ENCODE measurements at regions not wholly inside any gene's neighbourhood (a gene's known extent, or its start where the extent isn't known, plus 50 kb on each side); places are given as distances from the start of the nearest gene placed in this dataset.
"Not testable (repeated sequence)": the region's sequence is repeated elsewhere in the genome, so short reads cannot be mapped to it uniquely, and the experiment has no call there.

- peak; percentile 92 for DNase-seq (ENCODE audit: low spot score)
Measured at GRCh38 chr15:77944002-77944867, 133.3 kb downstream of the TBC1D2B start.

GRCh38 chr15:77942611-77943211 is 134.8 kb downstream of the TBC1D2B start:
- DNase-seq (ENCODE audit: low spot score) = no peak

DNA sequence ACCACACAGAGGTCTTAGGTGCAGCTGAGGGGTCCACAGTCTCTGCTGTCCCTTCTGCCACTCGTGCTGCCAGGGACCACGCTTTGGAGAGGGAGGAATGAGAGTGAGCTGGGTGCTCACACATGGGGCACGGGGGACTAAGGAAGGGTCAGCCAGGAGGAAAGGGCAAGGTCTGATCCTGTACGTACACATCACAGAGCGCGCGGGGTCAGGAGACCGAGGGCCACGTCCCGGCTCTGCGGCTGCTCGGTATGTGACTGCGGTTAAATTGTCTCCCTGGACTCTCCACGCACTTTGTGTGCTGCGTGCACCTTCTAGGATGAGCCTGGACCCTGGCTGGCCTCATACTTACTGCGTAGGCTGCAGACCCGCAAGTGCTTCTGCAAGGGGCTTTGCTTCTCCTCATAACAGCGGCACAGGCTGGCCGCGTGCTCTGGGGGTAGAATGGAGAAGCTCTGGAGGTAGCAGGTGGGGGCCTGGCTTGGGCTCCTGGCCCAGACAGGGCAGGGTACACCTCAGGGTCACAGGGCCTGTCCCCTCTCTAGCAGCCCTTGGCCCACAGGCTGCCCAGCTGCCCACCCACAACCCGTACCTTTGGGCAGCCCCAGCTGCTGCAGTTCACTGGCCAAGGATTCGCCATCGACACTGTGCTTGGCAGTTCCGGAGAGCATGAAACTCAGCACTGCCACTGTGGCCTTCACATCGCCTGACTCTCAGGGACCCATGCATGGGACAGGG is 136.3 kb downstream of the TBC1D2B start:
- DNase-seq (ENCODE audit: low spot score) = not testable (repeated sequence)

- DNase-seq (ENCODE audit: low spot score) = no peak
Measured at GRCh38 chr15:77940381-77940947, 137.0 kb downstream of the TBC1D2B start.

DNA sequence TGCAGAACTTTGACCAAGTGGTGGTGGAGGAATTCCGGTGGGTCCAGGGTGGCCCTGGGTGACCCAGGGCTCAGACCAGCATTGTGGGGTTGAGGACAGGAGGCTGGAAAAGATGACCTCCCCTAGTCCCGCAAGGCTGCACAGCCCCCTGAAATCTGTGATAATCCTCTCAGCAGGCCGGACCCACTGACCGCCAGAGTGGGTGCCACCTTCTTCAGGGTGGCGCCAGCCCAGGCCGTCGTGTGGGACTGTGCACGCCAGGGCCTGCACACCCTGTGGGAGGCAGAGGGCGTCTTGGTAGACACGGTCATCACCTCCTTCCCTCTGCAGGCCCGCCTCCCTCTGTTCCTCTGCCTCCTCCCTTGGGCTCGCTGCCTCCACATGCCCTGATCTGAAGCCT is 137.7 kb downstream of the TBC1D2B start:
- DNase-seq (ENCODE audit: low spot score) = no peak

DNA sequence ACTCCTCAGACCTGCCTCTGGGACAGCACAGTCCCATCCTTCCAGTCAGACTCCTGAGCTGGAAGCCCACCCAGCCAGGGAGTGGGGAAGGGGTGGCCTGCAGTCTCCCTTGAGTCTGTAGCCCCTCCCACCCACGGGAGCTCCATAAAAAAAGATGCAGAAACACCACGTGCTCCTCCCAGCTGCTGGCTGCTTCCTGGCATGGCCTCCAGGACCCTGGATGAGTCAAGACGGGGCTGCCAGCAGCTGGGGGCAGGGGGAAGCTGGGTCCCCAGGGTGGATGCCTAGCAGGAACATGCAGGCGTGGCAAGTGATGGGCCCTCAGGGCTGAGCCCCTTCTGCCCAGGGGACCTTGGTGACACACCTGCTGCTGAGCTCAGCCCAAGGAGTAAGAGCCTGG is 138.5 kb downstream of the TBC1D2B start:
- DNase-seq (ENCODE audit: low spot score) = peak; percentile 30

- DNase-seq (ENCODE audit: low spot score) = not testable (repeated sequence)
Measured at GRCh38 chr15:77938546-77938945, 139.0 kb downstream of the TBC1D2B start.

DNA sequence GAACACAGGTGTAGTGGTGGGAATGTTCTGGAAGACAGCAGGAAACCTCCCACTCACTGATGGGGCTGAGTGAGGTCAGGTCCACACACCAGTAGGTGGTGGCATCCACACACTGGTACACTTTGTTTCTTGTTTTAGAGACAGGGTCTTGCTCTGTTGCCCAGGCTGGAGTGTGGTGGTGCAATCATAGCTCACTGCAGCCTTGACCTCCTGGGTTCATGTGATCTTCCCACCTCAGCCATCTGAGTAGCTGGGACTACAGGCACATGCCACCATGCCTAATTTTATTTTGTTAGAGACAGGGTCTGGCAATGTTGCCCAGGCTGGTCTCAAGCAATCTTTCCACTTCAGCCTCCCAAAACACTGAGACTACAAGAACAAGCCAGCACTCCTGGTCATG is 140.9 kb downstream of the TBC1D2B start:
- not testable (repeated sequence) for DNase-seq (ENCODE audit: low spot score)

DNA sequence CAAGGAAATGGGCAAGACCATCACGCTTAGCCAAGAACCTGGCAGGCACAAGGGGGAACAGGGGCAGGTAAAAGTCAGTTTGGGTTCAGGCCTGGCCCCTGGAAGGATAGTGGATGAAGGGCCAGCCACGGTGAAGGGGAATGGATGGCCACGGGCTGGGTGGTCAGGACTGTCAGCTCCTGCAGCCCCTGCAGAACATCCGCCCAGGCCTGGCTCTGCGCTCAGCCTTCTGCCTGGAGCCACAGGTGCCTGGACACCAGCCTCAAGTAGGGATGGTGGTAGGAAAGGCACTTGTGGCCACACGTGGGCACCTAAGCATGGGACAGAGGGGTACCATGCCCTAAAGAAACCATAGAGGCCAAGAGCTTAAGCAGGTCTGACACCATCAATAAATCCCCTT is 143.0 kb downstream of the TBC1D2B start:
- not testable (repeated sequence) for DNase-seq (ENCODE audit: low spot score)

GRCh38 chr15:77930907-77931306 is 146.6 kb downstream of the TBC1D2B start:
- not testable (repeated sequence) for DNase-seq (ENCODE audit: low spot score)

- DNase-seq (ENCODE audit: low spot score) = not testable (repeated sequence)
Measured at GRCh38 chr15:77930490-77930889, 147.0 kb downstream of the TBC1D2B start.

DNA sequence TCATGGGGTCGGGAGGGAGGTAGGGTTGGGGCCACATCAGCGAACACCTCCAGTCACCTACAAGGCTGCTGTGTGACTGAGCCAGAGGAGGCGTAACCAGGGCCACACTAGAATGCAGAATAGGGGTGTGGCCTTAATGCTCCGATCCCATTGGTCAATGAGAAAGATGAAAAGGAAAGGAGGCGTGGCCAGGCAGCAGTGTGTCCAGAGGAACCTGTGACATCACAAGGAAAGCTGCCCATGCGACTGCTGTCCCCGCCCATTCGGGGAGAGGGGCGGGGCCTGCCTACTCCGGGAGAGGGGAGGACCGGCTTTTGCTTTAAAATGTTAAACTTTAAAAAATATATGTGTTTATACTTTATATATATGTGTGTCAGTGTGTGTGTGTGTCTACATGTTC is 150.7 kb downstream of the TBC1D2B start:
- not testable (repeated sequence) for DNase-seq (ENCODE audit: low spot score)

- not testable (repeated sequence) for DNase-seq (ENCODE audit: low spot score)
Measured at GRCh38 chr15:77926296-77926695, 151.2 kb downstream of the TBC1D2B start.

GRCh38 chr15:77925101-77925500 is 152.4 kb downstream of the TBC1D2B start:
- not testable (repeated sequence) for DNase-seq (ENCODE audit: low spot score)

DNA sequence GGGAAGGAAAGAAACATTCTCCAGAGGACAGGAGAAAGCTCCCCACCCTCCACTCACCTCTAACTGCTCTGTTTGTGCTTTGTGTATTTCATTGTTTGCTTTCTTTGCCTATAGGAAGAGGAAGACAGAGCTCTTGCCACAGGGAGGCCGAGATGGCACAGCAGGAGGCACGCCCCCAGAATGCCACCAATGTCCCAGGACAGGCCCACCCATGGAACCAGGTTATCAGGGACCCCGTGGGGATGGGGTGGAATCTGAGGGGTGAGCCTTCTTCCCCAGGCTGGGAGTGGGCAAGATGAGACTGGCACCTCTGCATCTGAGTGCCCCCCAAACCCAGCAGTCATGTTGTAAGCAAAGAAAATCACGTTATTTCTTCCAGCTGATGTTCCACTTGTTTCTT is 155.8 kb downstream of the TBC1D2B start:
- no peak for DNase-seq (ENCODE audit: low spot score)

DNA sequence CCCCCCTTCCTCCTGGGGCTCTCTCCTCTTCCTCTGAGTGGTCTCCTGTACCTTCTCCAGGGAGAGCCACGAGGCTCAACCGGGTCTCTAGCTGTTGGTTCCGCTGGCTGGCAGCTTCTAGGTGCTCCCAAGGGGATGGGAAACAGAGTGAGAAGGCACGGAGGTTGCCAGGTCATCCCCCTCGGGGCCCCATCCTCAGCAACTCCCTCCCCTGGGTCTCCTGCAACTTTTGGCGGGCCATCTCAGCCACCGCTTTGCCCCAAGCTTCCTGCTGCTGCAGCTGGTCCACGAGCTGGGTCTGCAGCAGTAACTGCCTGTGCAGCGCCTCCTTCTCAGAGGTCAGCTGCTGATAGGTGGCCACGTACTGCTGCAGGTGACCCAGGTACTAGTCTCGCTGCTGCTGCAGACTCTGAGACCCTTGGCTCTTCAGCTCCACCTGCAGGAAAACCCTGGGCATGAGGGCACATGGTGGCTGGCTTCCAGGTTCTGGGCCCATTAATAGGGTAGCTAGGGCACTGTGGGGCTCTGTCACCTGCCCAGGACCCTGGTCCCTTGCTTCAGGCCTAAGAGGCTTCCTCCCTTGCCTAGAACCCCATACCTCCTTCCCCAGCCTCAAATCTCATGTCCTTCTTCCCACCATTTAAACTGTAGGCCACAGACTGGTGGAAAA is 160.4 kb downstream of the TBC1D2B start:
- DNase-seq (ENCODE audit: low spot score) = not testable (repeated sequence)

DNA sequence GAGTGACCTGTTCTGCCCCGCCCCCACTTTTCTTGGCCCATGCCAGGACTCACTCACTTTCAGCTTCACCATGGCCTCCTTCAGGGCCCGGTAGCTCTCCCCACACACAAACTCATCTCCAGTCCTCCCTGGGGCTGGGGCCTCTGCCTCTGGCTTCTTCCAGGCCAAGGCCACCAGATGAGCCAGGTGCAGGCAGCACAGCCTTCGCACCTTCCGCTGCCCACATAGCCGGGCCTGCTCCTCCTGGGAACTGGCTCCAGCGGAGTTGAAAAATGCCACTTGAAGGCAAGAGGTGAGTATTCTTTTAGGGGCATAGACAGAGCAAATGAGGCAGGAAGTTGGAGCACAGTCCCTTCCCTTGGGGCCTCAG is 161.6 kb downstream of the TBC1D2B start:
- not testable (repeated sequence) for DNase-seq (ENCODE audit: low spot score)

GRCh38 chr15:77915261-77915960 is 162.1 kb downstream of the TBC1D2B start:
- no peak for DNase-seq (ENCODE audit: low spot score)

- not testable (repeated sequence) for DNase-seq (ENCODE audit: low spot score)
Measured at GRCh38 chr15:77914531-77914930, 163.0 kb downstream of the TBC1D2B start.

GRCh38 chr15:77910030-77910911 is 167.2 kb downstream of the TBC1D2B start:
- DNase-seq (ENCODE audit: low spot score) = peak; percentile 66

Data from umbilical cord (tissue), 1 donor.